Mucosa of descending colon (tissue), 3 donors: ENCODE measurements at regions not wholly inside any gene's neighbourhood (a gene's known extent, or its start where the extent isn't known, plus 50 kb on each side); places are given as distances from the start of the nearest gene placed in this dataset.

ENCODE experiments used
- ATAC-seq: fragments of 200-7000 bp; cut with Tn5 transposase; one replicate; pipeline ENCODE4 v1.9.1; 2020; ENCODE audit warnings: mild to moderate bottlenecking, moderate library complexity
- DNase-seq, 3 donors: peaks; one replicate each; pipeline ENCODE4 v3.0.0-alpha.2; 2020
- H3K36me3 ChIP-seq: fragments of 200-600 bp; one replicate; pipeline ENCODE4 v1.8.0; 2021; ENCODE audit warnings: low read depth, mild to moderate bottlenecking
- H3K4me1 ChIP-seq: fragments of 200-600 bp; one replicate; pipeline ENCODE4 v1.8.0; 2021; ENCODE audit warnings: low read depth, mild to moderate bottlenecking
- H3K4me3 ChIP-seq: fragments of 200-600 bp; one replicate; pipeline ENCODE4 v1.8.0; 2021; ENCODE audit warnings: mild to moderate bottlenecking
- H3K9me3 ChIP-seq: fragments of 200-600 bp; one replicate; pipeline ENCODE4 v1.8.0; 2021; ENCODE audit warnings: mild to moderate bottlenecking
- CTCF ChIP-seq: fragments of 200-600 bp; IDR thresholded peaks from one replicate; pipeline ENCODE4 v1.8.0; 2022; ENCODE audit warnings: antibody characterized with exemption, mild to moderate bottlenecking
- intact Hi-C, 2 donors: fragments of 100-400 bp; cut with DNase I in 1 of 2; cut with micrococcal nuclease in 1 of 2; formaldehyde crosslinking; loops; one replicate each; pipeline versions ENCODE4 v1.11.0 to v1.11.1; 2022; cut with DNase I, micrococcal nuclease
- donor health status: DM: no; HTN: no; CAD: no; lungs with moderate emphysema.
- donor health status: DM: no; HTN: no; CAD: no.
- donor health status: DM: no; HTN: yes; CAD: no.

GRCh38 chr5:89233462-89233861, 350.5 kb upstream of the MEF2C start:
- DNase-seq (no peak), ATAC-seq (no peak)
- Histone ChIP-seq H3K9me3 (no peaks in the 10 kb centered on the region), H3K36me3 (no peaks in the 10 kb centered on the region), H3K4me3 (no peak overlapping the region), H3K4me1 (no peaks in the 10 kb centered on the region)
- intact Hi-C loops: no loop called here
- TF ChIP-seq CTCF: no peak

- DNase-seq (no peak), ATAC-seq (no peak)
- no peaks in the 10 kb centered on the region for H3K4me1 ChIP-seq
- intact Hi-C loops: no loop called here
- H3K36me3 ChIP-seq: no peaks in the 10 kb centered on the region
- H3K4me3 ChIP-seq: no peak overlapping the region
- TF ChIP-seq CTCF: no peak
- no peaks in the 10 kb centered on the region for H3K9me3 ChIP-seq
These were observed 349.2 kb upstream of the MEF2C start for GRCh38 chr5:89232139-89232603.

GRCh38 chr5:89230178-89230577, 347.2 kb upstream of the MEF2C start:
- no peak for TF ChIP-seq CTCF
- Histone ChIP-seq H3K36me3 (no peaks in the 10 kb centered on the region), H3K4me3 (no peak overlapping the region), H3K9me3 (no peaks in the 10 kb centered on the region), H3K4me1 (no peaks in the 10 kb centered on the region)
- intact Hi-C loops: no loop called here
- ATAC-seq (no peak), DNase-seq (no peak)

GRCh38 chr5:89229331-89230070, 346.5 kb upstream of the MEF2C start:
- no peaks in the 10 kb centered on the region for H3K36me3 ChIP-seq
- no peak for TF ChIP-seq CTCF
- no peak for DNase-seq
- intact Hi-C loops: no loop called here
- ATAC-seq: no peak
- no peaks in the 10 kb centered on the region for H3K4me1 ChIP-seq
- no peak overlapping the region for H3K4me3 ChIP-seq
- H3K9me3 ChIP-seq: no peaks in the 10 kb centered on the region

- Histone ChIP-seq H3K36me3 (no peaks in the 10 kb centered on the region), H3K4me3 (no peak overlapping the region), H3K9me3 (no peaks in the 10 kb centered on the region), H3K4me1 (no peaks in the 10 kb centered on the region)
- intact Hi-C loops: no loop called here
- TF ChIP-seq CTCF: no peak
- ATAC-seq: no peak
- no peak for DNase-seq
These were observed 345.4 kb upstream of the MEF2C start for GRCh38 chr5:89228355-89228754.
